ENCODE measurements at regions not wholly inside any gene's neighbourhood (a gene's known extent, or its start where the extent isn't known, plus 50 kb on each side); places are given as distances from the start of the nearest gene placed in this dataset.

DNA sequence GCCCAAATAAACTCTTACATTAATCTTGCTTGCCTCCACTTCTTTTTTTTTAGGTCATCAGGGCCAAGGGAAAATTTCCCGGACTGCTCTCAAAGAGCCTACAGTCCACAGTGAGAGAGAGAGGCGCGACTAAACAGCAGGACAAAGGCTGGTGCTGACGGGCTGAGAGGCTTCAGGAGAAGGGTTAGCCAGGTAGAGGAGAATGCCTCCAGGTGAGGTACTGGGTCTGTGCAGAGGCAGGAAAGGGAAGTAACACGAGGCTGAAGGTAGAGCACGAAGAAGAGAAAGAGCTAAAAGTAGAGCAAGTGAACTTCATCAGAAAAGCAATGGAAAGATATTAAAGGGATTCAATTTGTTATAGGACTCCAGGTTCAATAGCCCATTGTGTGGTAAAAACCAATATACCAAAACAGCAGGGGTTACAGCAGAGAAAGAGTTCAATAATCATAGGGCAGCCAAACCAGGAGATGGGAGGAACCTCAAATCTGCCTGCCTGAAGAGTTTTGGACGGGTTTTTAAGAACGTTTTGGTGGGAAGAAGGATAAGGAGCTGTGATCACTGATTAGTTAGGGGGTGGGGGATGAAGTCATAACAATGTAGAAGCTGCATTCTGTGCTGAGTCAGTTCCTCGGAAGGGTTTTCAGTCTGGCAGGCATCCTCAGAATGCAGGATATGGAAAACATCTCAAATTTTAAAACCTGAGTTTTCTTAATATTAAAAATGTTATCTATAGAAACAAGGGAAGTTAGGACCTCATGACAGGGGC lies 171.5 kb downstream of the AKR1D1 start:
- TF ChIP-seq EZH2 (IDR thresholded peaks at IDR 0.05; ENCODE audit: insufficient read depth, poor library complexity, severe bottlenecking), result no peak
- TF ChIP-seq EZH2phosphoT487 (IDR thresholded peaks at IDR 0.05; ENCODE audit: insufficient read depth, low read depth), result no peak
